ENCODE measurements at regions not wholly inside any gene's neighbourhood (a gene's known extent, or its start where the extent isn't known, plus 50 kb on each side); places are given as distances from the start of the nearest gene placed in this dataset.

- TF ChIP-seq, protein P1, sequence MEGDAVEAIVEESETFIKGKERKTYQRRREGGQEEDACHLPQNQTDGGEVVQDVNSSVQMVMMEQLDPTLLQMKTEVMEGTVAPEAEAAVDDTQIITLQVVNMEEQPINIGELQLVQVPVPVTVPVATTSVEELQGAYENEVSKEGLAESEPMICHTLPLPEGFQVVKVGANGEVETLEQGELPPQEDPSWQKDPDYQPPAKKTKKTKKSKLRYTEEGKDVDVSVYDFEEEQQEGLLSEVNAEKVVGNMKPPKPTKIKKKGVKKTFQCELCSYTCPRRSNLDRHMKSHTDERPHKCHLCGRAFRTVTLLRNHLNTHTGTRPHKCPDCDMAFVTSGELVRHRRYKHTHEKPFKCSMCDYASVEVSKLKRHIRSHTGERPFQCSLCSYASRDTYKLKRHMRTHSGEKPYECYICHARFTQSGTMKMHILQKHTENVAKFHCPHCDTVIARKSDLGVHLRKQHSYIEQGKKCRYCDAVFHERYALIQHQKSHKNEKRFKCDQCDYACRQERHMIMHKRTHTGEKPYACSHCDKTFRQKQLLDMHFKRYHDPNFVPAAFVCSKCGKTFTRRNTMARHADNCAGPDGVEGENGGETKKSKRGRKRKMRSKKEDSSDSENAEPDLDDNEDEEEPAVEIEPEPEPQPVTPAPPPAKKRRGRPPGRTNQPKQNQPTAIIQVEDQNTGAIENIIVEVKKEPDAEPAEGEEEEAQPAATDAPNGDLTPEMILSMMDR (IDR thresholded peaks at IDR 0.05; ENCODE audit: low read length) = no peak
- TF ChIP-seq EZH2 (optimal IDR thresholded peaks at IDR 0.05; ENCODE audit: low read depth, low read length) = no peak
These were observed 646.5 kb downstream of the MCTP2 start for GRCh38 chr15:94877833-94878232.

All from MM.1S (cell line).